ENCODE measurements at regions not wholly inside any gene's neighbourhood (a gene's known extent, or its start where the extent isn't known, plus 50 kb on each side); places are given as distances from the start of the nearest gene placed in this dataset.

DNA sequence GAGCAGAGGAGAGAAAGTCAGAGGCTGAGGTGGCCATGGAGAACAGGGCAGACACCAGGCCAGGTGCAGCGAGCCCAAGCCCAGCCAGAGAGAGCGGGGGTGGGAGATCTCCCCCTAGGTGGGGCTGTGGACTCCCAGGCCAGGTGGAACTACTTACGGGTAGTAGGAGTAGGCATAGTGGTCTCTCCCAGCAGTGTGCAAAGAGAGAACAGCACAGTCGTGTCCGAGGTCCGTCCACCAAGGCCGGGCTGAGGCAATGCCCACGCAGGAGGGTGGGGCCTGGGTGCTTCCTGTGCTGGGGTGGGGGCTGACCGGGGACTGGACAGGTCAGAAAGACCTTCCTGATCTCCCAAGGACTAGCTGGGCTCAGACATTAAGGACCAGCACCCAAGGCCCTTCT, 263.7 kb downstream of the PTPRU start:
- DNase-seq (ENCODE audit: low read depth), result no peak
- TF ChIP-seq, protein P1, sequence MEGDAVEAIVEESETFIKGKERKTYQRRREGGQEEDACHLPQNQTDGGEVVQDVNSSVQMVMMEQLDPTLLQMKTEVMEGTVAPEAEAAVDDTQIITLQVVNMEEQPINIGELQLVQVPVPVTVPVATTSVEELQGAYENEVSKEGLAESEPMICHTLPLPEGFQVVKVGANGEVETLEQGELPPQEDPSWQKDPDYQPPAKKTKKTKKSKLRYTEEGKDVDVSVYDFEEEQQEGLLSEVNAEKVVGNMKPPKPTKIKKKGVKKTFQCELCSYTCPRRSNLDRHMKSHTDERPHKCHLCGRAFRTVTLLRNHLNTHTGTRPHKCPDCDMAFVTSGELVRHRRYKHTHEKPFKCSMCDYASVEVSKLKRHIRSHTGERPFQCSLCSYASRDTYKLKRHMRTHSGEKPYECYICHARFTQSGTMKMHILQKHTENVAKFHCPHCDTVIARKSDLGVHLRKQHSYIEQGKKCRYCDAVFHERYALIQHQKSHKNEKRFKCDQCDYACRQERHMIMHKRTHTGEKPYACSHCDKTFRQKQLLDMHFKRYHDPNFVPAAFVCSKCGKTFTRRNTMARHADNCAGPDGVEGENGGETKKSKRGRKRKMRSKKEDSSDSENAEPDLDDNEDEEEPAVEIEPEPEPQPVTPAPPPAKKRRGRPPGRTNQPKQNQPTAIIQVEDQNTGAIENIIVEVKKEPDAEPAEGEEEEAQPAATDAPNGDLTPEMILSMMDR (IDR thresholded peaks at IDR 0.05; ENCODE audit: control insufficient read depth, insufficient read depth, low read depth, low read length, missing control alignments), result no peak
- no peak overlapping the region for H3K4me3 ChIP-seq (ENCODE audit: control insufficient read depth, low read depth, low read length)

DNA sequence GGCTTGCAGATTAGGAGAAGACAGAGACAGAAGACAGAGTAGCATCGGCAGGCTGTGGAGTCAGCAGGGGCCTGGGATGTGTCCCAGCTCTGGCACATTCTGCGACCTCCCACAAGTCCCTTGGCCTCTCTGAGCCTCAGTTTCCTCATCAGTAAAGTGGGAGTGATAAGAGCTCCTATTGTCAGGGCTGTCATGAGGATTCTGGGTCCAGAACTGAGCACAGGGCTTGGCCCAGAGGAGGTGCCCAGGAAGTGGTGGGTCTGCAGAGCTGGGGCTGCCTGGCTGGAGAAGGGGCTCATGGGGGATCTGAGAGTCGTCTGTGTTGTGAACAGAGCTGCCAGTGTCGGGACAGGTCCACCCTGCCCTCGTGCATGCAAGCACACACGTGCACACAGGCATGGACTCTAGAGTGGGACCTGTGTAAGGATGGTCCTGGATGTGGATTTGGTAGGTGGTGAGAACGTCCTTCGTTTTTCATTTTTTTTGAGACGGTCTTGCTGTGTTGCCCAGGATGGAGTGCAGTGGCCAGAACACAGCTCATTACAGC, 262.9 kb downstream of the PTPRU start:
- TF ChIP-seq, protein P1 (IDR thresholded peaks at IDR 0.05; ENCODE audit: control insufficient read depth, insufficient read depth, low read depth, low read length, missing control alignments), result no peak

GRCh38 chr1:29498126-29499103, 262.1 kb downstream of the PTPRU start:
- DNase-seq (ENCODE audit: low read depth), result peak; percentile 13
- TF ChIP-seq, protein P1 (IDR thresholded peaks at IDR 0.05; ENCODE audit: control insufficient read depth, insufficient read depth, low read depth, low read length, missing control alignments), result no peak

More for the DNA sequence above, 262.9 kb downstream of the PTPRU start:
- H3K4me3 ChIP-seq (ENCODE audit: control insufficient read depth, low read depth, low read length), result no peak overlapping the region
- DNase-seq (ENCODE audit: low read depth), result no peak

GRCh38 chr1:29497395-29498125, 261.2 kb downstream of the PTPRU start:
- TF ChIP-seq, protein P1 (IDR thresholded peaks at IDR 0.05; ENCODE audit: control insufficient read depth, insufficient read depth, low read depth, low read length, missing control alignments), result no peak

More at GRCh38 chr1:29498126-29499103, 262.1 kb downstream of the PTPRU start:
- no peak overlapping the region for H3K4me3 ChIP-seq (ENCODE audit: control insufficient read depth, low read depth, low read length)

DNA sequence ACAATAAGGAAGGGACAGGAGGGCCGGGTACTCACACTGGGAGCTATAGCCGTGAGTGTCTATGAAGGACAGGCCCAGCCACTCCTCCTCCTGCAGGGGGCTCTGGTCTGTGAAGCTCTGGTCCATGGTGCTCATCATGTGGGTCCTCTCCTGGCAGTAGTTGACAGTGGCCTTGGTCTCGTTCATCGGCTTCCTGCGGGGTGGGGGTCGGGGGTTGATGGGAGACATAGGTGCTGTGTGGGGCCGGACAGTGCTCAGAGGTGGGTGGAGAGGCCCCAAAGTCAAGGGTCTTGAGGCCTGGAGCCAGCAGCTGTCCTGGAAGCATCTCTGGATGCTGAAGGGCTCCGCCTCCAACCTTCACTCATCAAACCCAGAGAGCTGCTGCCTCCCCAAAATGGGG, 260.4 kb downstream of the PTPRU start:
- TF ChIP-seq, protein P1 (IDR thresholded peaks at IDR 0.05; ENCODE audit: control insufficient read depth, insufficient read depth, low read depth, low read length, missing control alignments), result no peak
- H3K4me3 ChIP-seq (ENCODE audit: control insufficient read depth, low read depth, low read length), result no peak overlapping the region
- DNase-seq (ENCODE audit: low read depth), result no peak

More at GRCh38 chr1:29497395-29498125, 261.2 kb downstream of the PTPRU start:
- H3K4me3 ChIP-seq (ENCODE audit: control insufficient read depth, low read depth, low read length), result no peak overlapping the region
- no peak for DNase-seq (ENCODE audit: low read depth)

- TF ChIP-seq, protein P1 (IDR thresholded peaks at IDR 0.05; ENCODE audit: control insufficient read depth, insufficient read depth, low read depth, low read length, missing control alignments), result no peak
- no peak overlapping the region for H3K4me3 ChIP-seq (ENCODE audit: control insufficient read depth, low read depth, low read length)
- DNase-seq (ENCODE audit: low read depth), result no peak
These were observed 254.0 kb downstream of the PTPRU start for GRCh38 chr1:29490204-29490934.

Data from AG09309 (cell line).